HG03280 (cell line): ENCODE measurements at regions not wholly inside any gene's neighbourhood (a gene's known extent, or its start where the extent isn't known, plus 50 kb on each side); places are given as distances from the start of the nearest gene placed in this dataset.
"Not testable (repeated sequence)": the region's sequence is repeated elsewhere in the genome, so short reads cannot be mapped to it uniquely, and the experiment has no call there.

Experiments
- ATAC-seq: cut with Tn5 transposase; IDR thresholded peaks from one replicate; pipeline ENCODE4 v1.9.1; 2021; ENCODE audit warnings: mild to moderate bottlenecking, moderate library complexity; ENCODE audit not compliant: unreplicated experiment

- ATAC-seq, result no peak
These were observed 239.1 kb upstream of the NUDT12 start for GRCh38 chr5:103801681-103802080.

GRCh38 chr5:103800741-103801495 is 238.3 kb upstream of the NUDT12 start:
- no peak for ATAC-seq

- ATAC-seq, result no peak
These were observed 231.1 kb upstream of the NUDT12 start for GRCh38 chr5:103793595-103794182.

GRCh38 chr5:103785569-103785968 is 223.0 kb upstream of the NUDT12 start:
- ATAC-seq, result no peak

GRCh38 chr5:103783669-103784068 is 221.1 kb upstream of the NUDT12 start:
- ATAC-seq, result no peak

- no peak for ATAC-seq
These were observed 218.2 kb upstream of the NUDT12 start for GRCh38 chr5:103780794-103781193.

- no peak for ATAC-seq
These were observed 212.1 kb upstream of the NUDT12 start for GRCh38 chr5:103774721-103775120.

- no peak for ATAC-seq
These were observed 209.7 kb upstream of the NUDT12 start for GRCh38 chr5:103772248-103772647.

GRCh38 chr5:103764403-103764802 is 201.8 kb upstream of the NUDT12 start:
- ATAC-seq, result no peak

- no peak for ATAC-seq
These were observed 196.4 kb upstream of the NUDT12 start for GRCh38 chr5:103758996-103759395.

- ATAC-seq, result no peak
These were observed 193.4 kb upstream of the NUDT12 start for GRCh38 chr5:103755974-103756373.

- no peak for ATAC-seq
These were observed 182.9 kb upstream of the NUDT12 start for GRCh38 chr5:103745353-103746065.

GRCh38 chr5:103744159-103744558 is 181.6 kb upstream of the NUDT12 start:
- no peak for ATAC-seq

- ATAC-seq, result no peak
These were observed 180.8 kb upstream of the NUDT12 start for GRCh38 chr5:103743421-103743820.

GRCh38 chr5:103741984-103742383 is 179.4 kb upstream of the NUDT12 start:
- no peak for ATAC-seq

GRCh38 chr5:103736343-103736742 is 173.8 kb upstream of the NUDT12 start:
- not testable (repeated sequence) for ATAC-seq

GRCh38 chr5:103724271-103724670 is 161.7 kb upstream of the NUDT12 start:
- no peak for ATAC-seq

GRCh38 chr5:103721183-103721582 is 158.6 kb upstream of the NUDT12 start:
- no peak for ATAC-seq

- no peak for ATAC-seq
These were observed 155.5 kb upstream of the NUDT12 start for GRCh38 chr5:103718108-103718507.

GRCh38 chr5:103708601-103709000 is 146.0 kb upstream of the NUDT12 start:
- ATAC-seq, result no peak

GRCh38 chr5:103706939-103707682 is 144.5 kb upstream of the NUDT12 start:
- no peak for ATAC-seq
